ENCODE measurements at regions not wholly inside any gene's neighbourhood (a gene's known extent, or its start where the extent isn't known, plus 50 kb on each side); places are given as distances from the start of the nearest gene placed in this dataset.

GRCh38 chr22:48238966-48239365, 1476.5 kb downstream of the TBC1D22A start:
- DNase-seq (ENCODE audit: low spot score), result no peak
- no peak for FAIRE-seq

GRCh38 chr22:48238284-48238915, 1476.0 kb downstream of the TBC1D22A start:
- no peak for DNase-seq (ENCODE audit: low spot score)
- no peak for FAIRE-seq

DNA sequence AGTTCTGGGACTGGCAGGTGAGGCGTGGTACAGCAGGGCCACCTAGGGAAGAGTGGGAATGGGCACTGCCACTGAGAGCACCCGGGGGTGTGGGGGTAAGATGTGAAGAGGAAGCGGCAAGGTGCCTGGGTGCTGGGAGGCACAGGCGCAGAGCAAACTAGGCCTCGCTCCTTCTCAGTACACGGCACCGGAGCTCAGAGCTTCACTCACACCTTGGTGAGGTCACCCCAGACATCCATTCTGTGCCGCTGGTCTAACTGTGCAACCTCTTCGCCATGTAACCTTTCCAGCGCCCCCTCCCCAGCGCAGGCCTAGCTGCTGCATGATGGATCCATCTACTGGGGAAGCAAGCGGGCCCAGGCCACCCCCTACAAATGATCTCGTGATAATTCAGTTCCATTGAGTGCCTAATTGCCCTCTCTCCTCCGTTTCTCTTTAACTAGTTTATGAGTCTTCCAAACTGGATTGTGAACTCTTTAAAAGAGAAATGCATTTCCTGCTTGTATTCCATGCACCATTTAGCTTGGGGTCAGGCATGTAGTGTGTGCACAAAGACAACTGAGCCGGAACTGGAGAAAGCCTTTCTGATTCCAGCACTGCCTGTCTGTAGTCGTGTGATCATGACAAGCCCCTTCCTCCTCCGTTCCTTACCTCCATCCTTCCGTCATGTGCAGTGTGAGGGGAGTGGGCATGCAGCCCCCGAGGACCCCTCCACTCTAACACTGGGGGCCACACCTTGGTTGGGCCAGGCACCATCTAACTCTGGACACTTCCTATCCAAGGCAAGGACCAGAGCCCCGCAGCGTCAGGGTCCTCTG, 1475.2 kb downstream of the TBC1D22A start:
- DNase-seq (ENCODE audit: low spot score), result no peak
- FAIRE-seq, result no peak

- no peak for FAIRE-seq
- no peak for DNase-seq (ENCODE audit: low spot score)
These were observed 1473.8 kb downstream of the TBC1D22A start for GRCh38 chr22:48236261-48236660.

GRCh38 chr22:48235744-48236143, 1473.3 kb downstream of the TBC1D22A start:
- no peak for FAIRE-seq
- DNase-seq (ENCODE audit: low spot score), result no peak

DNA sequence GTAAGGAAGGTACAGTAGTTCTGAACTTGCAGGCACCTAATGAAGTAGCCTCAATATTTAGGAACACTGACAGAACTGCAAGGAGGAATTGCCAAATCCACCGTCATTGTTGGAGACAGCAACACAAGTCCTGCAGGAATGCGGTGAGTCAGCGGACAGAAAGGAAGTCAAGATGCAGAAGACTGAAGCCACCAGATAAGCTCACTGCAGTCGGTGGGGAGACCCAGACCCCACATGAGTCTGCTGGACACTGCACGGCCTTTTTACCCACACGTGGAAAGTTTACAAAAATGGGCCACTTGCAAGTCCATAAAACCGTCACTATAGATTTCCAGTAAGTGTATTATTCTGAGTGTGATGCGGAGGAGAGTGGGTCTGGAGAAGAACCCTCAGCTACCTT, 1471.6 kb downstream of the TBC1D22A start:
- peak; percentile 58 for DNase-seq (ENCODE audit: low spot score)
- FAIRE-seq, result peak; percentile 63

- FAIRE-seq, result no peak
- DNase-seq (ENCODE audit: low spot score), result no peak
These were observed 1471.1 kb downstream of the TBC1D22A start for GRCh38 chr22:48233586-48233985.

GRCh38 chr22:48228468-48228867, 1466.0 kb downstream of the TBC1D22A start:
- no peak for DNase-seq (ENCODE audit: low spot score)
- FAIRE-seq, result no peak

GRCh38 chr22:48227341-48228018, 1465.0 kb downstream of the TBC1D22A start:
- no peak for DNase-seq (ENCODE audit: low spot score)
- no peak for FAIRE-seq

GRCh38 chr22:48226026-48227013, 1463.9 kb downstream of the TBC1D22A start:
- no peak for DNase-seq (ENCODE audit: low spot score)
- no peak for FAIRE-seq

- FAIRE-seq (no peak), DNase-seq (ENCODE audit: low spot score) (no peak)
These were observed 1461.9 kb downstream of the TBC1D22A start for GRCh38 chr22:48224332-48224731.

GRCh38 chr22:48223488-48224190, 1461.2 kb downstream of the TBC1D22A start:
- no peak for DNase-seq (ENCODE audit: low spot score)
- no peak for FAIRE-seq

DNA sequence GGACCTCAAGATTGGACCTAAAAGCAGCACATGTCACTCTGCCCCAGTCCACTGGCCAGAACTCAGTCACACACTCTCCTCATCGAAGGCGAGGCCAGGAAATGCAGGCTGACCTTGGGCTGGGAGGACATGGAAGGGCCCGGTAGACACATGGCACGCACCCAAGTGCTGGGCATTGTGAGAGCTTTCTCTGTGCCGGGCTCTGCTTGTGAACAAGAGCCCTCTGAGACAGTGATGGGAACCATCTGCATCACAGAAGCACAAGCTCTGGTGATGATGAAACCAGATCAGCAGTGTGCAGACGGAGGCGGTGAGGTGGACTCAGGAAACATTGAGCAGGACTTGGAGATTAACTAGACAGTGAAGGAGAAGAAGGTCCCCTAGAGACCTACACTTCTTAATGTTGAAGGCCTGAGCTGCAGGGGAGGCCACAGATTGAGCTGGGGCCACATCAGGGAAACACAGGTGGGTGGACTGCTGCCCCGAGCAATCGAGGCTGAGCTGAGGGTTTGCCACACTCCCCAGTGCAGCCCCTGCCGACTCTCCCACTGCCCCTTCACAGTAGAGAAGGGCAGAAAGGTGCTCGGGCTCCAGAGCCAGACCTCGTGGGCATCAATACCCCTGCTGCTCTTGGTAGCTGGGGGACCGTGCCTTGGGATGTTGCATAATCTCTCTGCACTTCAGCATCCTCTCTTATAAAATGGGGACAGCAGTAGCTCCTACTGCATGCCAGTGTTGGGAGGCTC, 1460.5 kb downstream of the TBC1D22A start:
- FAIRE-seq (no peak), DNase-seq (ENCODE audit: low spot score) (no peak)

GRCh38 chr22:48218889-48219420, 1456.5 kb downstream of the TBC1D22A start:
- DNase-seq (ENCODE audit: low spot score) (no peak), FAIRE-seq (no peak)

DNA sequence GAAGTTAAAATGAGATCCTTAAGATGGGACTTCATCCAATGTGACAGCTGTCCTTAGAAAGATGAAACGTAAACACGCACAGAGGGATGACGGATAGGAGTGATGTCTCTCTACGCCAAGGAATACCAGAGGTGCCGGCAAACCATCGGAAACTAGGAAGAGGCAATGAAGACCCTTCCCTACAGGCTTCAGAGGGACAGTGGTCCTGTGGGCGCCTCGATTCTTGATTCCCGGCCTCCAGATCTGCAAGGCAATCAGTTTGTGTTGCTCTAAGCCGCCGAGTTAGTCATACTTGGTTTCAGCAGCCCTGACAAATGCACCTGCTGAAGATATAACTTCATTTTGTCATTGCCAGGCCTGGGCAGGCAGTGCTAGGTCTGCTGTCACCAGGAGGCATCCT, 1455.1 kb downstream of the TBC1D22A start:
- FAIRE-seq (no peak), DNase-seq (ENCODE audit: low spot score) (no peak)

DNA sequence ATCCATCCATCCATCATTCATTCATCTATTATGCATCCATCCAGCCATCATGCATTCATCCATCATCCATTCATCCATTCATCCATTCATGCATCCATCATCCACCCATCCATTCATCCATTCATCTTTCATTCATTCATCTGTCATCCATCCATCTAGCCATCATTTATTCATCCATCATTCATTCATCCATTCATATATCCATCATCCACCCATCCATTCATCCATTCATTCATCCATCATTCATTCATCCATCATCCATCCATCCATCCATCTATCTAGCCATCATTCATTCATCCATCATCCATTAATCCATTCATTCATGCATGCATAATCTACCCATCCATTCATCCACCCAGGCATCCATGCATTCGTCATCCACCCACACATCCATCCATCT, 1450.3 kb downstream of the TBC1D22A start:
- FAIRE-seq, result no peak

DNA sequence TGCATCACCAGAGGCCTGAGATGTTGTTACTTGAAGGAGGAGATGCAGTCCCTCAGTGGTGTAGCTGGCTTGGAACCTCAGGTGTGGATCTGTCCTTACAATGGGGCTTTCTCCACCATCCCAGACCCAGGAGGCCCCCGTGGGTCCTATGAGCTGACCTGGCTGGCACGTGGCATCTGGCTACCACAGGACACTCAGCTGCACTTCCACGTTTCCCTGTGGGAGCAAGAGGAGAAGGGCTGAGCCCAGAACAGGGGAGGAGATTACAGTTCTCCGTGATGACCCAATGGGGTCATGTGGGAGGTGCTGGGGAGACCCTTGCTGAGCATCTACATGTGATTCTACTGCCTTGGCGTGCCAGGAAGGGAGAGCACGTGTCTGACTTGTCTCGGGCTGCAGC, 1448.4 kb downstream of the TBC1D22A start:
- DNase-seq (ENCODE audit: low spot score), result no peak
- no peak for FAIRE-seq

More for the DNA sequence above, 1450.3 kb downstream of the TBC1D22A start:
- no peak for DNase-seq (ENCODE audit: low spot score)

DNA sequence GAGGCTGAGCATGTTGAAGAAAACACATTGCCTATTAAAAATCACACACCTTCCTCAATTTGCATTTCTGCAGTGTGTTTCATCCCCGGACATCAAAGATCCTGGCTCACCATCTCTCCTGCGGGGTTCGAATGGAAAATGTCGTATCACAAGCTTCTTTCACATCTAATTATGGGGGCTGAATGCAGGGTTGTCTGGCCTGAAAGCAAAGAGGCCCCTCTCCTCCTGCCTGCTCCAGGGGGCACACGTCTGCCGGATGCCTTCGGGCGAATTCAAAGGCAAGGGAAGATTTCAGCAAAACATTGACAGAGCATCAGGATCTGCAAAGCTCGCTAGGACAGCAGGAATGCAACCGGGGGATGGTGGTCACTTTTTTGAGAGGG, 1447.7 kb downstream of the TBC1D22A start:
- FAIRE-seq, result no peak
- no peak for DNase-seq (ENCODE audit: low spot score)

DNA sequence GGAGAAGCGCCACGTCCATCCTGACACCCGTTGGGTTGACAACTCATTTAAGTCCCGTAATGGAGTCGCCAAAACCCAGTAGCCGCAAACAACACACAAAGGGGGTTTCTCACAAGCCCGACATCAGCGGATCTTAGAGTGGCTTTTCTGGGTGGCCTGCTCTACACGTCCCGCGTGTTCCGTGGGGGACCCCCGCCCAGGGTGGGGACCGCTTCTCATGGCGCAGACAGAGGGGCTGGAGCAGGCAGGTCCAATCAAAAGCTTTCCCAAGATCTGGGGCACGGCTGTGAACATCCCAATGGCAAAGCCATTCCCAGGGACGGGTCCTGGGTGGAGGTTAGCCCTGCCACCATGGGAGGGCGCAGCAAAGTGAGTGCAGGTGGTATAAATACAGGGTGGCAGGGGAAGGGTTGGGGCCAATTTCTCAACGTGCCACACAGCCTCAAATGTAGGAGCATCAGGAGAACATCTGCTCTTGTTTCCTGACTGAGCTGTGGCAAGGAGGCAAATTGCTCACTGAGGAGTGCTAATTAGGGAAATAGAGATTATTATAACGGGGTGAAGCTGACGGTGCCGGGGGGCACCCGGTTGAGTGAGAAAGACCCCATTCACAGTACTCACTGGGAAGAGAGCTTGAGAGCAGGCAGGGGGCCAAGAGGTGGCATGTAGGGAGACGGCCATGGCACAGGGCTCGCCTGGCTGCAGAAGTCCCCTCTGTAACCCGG, 1447.2 kb downstream of the TBC1D22A start:
- FAIRE-seq (no peak), DNase-seq (ENCODE audit: low spot score) (no peak)
